GM21526 (cell line): ENCODE measurements at regions not wholly inside any gene's neighbourhood (a gene's known extent, or its start where the extent isn't known, plus 50 kb on each side); places are given as distances from the start of the nearest gene placed in this dataset.

ENCODE experiments used
- ATAC-seq: cut with Tn5 transposase; IDR thresholded peaks from one replicate; pipeline ENCODE4 v1.9.1; 2021; ENCODE audit warnings: moderate library complexity; ENCODE audit not compliant: unreplicated experiment, low FRiP score

DNA sequence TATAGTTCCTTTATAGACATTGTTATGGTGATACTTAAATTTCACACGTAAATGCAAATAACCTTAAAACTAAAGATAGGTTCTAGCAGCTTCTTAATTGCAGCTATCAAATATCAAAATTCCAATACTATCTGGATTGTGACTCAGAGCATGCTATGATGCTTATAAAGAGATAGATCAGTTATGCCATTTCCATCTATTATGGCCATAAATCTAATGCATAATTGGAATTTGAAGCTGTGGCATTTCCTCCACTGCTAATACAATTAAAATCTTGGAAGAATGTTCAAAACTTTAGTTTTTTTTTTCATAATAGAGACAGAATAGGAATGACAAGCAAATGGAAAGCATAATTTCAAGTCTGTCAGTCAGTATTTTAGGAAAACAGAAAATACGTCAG lies 220.8 kb upstream of the GALNT5 start:
- no peak for ATAC-seq

DNA sequence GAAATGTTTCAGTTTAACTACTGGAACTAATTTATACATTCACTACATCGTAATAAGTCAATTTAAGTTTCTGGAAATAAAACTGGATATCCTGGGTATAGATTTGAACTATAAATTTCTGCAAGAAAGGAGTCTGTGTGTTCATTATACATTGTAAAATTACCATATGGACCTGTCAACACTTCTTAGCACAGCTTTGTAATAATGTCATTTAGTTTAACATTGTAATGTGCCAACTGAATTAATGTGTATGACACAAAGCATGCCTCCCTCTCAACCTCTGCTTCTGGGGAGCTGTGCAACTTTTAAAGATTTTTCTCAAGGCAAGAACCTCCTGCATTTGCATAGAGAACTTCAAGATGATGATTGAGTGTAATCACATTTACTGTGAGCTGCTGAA lies 213.7 kb upstream of the GALNT5 start:
- no peak for ATAC-seq

DNA sequence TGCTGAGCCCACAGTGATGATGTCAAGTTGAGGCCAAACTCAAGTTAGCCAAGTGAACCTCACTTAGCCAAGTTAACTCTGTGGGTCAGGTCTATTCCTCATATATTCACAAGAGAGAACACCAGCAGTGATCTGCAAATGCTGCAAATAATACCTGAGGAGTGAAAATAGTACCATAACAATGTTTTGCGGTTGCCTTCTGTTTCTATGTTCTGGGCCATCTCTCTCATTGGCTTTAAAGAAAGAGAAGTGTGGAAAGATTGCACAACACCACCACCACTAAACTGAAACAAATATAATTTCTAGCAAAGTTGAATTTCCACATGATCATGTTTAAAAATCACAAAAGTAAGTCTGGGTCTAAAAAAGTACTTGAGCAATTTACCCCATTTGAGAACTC lies 211.1 kb upstream of the GALNT5 start:
- no peak for ATAC-seq

DNA sequence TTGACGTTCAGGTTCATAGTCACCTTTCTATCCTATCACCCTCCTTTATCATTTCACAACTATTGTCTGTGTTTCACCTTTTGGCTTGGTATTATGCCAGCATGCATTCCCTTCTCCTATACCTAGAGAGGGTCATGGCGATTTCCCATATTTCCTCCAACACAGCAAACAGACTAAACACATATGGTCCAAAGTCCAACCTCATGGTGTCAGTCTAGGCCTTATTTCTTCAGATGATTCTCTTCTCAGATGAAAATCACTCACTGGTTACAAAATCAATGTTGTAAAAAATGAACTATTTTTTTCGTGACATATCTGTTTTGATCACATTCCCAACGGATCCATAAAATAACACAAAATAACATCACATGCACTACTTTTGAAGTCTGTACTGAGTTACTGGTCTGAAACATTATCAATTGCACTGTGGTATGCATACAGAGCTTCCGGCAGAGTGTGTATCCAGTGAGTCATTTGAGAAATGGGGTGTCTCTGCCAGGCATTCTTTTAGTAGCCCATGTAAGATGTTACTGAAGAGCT lies 204.8 kb upstream of the GALNT5 start:
- ATAC-seq: no peak

DNA sequence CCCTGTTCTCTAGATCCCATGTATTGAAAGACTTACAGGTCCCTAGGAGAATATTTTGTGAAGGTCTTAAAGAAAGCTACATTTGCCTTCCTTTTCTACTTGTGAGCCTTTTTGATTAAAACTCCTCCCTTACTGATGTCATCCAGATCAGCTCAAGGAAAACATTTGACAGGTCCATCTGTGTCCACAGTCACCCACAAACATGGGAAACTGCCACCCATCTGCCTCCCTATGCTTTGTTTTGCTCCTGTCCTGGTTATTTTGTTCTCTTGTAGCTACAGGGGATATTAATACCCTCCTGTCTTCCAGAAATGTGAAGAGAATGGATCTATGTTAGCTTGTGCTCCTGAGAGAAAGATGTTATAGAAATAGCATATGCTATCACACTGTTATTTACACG lies 203.6 kb upstream of the GALNT5 start:
- ATAC-seq: no peak

DNA sequence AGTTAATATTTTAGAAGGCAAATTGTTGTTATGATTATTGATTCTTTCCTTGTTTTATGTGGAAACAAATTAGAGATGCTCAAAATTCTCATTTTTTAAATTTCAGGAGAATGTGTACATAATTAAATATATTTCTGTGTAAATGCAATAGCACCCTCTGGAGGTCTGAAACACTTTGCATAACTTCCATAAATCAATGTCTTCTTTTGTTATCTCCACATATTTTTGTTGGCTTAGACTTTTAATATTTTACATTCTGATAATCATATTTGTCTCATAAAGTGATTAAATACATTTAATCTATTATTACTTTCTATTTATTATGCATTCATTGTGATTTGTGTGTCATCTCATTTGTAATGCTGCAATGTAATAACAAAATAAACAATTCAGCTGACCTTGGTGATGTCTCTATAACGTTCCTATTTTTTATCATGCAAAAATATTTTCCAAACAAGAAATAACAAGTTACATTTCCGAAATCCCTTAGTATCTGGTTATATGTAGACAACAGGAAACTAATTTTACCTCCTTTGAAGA lies 201.8 kb upstream of the GALNT5 start:
- no peak for ATAC-seq

DNA sequence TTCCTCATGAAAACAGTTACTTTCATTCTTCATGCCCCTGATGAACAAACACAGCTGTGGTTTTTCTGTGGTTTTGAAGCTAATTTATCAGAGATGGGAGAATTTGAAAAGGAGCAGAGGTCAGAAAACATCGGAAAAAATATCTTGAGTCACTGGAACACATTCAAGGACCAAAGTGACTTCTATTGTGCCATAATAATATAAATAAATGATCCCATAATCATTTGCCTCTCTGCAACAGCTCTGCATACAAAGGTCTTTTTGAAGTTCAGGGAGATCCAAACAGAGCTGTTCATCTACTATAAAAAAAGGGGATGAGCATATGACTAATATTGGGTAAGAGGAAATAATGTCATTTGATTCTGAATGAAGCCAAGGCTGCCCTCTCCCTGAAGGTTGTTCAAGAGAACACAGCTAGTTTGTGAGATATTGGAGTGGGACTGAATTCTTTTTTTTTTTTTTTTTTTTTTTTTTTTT lies 201.3 kb upstream of the GALNT5 start:
- ATAC-seq: no peak

DNA sequence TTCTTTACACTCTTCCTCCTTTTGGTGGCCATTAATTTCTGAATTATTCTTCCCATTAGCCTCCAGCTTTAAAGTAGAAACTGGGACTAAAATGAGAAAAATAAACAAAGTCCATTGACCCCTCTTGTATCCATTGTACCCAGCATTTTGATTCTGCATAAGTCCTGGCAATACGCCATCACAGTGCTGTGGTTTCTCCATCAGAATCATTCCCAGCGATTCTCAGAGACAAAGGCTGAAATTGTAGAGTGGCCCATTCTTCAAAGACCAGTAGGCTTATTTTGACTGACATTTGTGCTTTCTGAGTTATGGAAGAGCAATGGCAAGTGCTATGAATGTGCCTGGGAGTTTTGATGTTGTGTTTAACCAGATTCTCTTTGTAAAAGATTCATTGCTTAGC lies 199.3 kb upstream of the GALNT5 start:
- ATAC-seq: no peak

DNA sequence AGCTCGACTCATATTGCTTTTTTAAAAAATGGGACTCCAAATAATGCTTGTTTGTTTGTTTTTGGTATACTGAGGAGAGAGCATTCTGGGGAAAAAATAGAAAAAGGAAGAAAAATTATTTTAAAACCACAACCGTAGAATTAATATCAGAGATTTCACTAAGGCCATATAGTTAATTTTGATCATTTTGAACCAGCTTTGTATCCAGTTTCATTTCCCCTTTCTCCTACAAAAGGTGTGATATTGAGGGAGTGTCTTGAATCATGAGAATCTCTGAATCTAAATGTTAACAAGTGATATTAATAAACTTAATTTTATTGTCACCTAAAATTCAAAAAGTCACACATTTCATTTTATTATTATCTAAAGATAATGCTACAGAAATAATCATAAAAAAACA lies 198.5 kb upstream of the GALNT5 start:
- no peak for ATAC-seq

DNA sequence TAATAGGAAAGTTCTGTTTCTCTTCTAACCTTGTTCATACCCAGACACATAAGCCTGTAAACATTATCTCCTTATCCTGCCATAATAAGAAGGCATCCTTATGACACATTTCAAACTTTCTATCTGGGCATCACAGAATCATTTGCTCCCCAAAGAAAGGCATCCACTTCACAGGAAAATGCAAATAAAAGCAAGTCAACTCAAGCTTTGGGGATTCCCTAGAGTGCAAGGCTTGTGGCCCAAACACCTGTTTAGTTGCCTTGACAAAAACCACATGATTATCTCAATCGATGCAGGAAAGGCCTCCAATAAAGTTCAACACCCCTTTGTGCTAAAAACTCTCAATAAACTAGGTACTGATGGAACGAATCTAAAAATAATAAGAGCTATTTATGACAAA lies 195.7 kb upstream of the GALNT5 start:
- ATAC-seq: peak; percentile 80

DNA sequence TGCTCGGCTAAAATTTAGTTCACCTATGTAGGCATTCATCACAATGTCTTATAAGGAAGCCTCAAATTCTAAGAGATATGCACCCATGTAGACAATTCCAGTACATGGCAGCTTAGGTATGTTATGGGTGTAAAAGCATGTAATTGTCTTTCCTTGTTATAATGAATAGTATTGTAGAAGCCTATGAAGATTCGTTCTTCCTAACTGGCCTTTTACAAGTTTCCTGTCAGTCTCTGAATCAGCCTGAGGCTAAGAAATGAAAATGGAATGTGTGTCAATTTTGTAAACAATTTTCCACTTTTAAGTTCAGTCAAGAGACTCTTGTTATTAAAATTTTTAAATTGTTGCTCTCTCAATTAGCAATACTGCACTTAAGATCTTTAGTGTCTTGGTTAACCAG lies 189.9 kb upstream of the GALNT5 start:
- no peak for ATAC-seq

DNA sequence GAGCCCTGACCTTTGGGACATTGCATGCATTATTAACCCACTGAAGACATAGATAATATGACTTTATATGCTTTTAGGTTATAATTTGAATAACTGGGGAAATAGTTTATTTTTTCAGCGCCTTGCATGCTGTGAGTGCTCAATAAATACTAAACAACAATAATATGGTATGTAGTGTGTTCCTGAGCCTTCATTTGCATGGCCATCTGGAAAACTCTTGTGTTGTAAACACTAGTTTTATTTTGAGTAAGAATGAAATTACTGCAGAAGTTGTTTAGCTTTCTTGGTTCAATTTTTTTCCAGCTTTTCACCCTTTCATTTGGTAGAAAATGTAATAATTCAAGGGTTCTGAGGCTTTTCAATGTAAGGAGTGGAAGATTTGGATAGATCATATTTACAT lies 189.3 kb upstream of the GALNT5 start:
- no peak for ATAC-seq

DNA sequence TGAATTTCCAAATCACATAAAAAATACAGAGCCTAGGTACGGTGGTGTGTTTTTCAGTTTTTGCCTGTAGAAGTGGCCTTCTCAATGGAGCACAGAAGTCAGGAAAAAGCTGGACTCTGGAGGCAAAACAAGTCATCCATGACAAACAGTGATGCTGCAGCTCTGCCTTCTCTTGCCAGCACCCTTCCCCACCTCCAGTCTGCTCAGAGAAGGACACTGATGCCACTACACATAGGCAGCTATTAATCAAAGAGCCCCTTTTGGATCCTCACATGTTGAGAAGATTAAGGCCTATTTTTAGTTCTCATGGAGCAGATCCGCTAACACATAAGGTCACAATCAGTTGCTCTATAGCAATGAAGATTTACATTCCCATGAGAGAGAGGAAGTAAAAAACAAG lies 181.6 kb upstream of the GALNT5 start:
- no peak for ATAC-seq

DNA sequence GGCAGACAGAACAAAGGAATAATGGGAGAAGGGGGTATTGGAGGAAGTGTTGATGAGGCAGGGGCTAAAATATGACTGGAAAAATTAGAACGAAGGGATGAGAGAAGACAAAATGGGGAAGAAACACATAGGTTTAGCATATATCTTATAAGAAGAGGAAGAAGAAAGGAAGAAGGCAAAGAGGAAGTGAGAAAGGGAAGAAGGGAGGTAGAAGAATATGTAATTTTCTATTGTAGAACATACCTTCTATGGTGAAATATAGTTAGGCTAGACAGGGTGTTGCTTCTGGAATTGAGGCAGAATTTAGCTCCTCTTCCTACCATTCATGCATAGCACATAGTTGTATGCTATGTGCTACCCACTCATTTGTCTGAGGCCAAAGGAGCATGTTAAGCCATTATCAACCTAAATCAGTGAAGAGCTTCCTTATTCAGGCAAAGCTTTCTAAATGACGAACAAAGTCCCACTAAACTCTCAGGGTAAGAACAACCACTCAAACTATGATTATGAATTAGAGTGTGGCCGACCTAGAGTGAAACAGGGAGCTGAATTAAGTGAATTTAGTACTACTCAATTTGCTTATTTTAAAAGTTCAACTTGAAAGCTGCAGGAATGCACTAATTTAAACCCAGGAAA lies 180.9 kb upstream of the GALNT5 start:
- ATAC-seq: peak; percentile 59

DNA sequence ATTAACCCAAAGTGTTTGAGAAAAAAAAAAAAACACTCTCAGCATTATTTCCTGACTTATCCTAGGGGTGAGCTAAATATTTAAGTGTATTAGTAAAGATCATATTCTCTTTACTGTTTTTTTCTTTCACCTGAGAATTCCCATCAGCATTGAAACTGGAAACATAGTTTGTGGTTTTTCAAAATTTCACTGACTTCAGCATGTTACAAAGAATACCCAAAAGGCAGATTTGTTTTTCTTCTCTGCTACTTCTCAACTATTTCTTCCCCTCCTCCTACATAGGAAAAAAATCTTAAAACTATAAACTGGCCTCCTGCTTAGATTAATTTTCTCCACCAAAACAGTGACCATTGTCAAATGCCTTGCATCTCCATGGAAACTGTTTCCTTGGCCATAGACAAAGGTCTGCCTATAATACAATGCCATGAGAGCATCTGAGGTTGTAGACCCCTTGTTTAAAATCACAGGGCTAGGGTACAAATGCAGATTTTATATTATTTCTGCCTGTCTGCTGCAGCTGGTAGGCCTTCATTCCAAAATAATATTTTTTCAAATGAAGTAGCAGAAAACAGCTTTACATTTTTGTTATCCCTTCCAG lies 179.7 kb upstream of the GALNT5 start:
- no peak for ATAC-seq

DNA sequence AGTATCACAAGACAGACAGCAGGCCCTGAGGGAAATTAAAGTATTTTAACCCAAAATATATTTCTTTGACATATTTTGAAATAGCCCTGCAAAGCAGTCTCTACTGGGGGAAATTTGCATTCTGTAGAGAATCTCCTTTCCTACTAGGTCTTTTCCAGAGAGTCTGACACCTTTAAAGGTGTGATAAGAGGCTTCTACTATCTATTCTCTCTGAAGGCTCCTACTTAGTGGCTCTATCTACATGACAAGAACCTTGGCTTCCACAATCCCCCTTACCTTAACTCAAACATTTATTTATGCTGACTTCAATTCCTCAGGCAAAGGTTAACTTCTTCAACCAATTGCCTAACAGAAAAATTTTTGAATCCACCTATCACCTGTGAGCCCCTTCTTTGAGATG lies 174.6 kb upstream of the GALNT5 start:
- ATAC-seq: no peak

DNA sequence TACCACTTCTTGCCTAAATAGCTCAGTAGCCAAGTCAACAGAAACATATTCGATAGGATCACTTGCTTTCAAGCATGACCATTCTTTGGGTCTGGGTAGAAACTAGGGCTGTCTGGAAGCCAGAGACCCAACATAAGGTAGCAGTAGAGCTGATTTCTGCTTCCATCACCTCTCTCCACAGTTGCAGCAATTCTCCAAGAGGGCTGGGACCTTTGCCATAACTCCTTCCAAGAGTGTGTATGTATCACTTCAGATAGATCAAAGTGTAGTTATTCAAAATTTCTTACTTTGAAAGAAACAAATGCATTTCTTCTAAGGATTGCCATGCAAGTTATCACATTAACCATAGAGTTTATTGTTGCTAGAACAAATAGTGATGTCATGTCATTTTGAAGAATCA lies 172.0 kb upstream of the GALNT5 start:
- no peak for ATAC-seq

DNA sequence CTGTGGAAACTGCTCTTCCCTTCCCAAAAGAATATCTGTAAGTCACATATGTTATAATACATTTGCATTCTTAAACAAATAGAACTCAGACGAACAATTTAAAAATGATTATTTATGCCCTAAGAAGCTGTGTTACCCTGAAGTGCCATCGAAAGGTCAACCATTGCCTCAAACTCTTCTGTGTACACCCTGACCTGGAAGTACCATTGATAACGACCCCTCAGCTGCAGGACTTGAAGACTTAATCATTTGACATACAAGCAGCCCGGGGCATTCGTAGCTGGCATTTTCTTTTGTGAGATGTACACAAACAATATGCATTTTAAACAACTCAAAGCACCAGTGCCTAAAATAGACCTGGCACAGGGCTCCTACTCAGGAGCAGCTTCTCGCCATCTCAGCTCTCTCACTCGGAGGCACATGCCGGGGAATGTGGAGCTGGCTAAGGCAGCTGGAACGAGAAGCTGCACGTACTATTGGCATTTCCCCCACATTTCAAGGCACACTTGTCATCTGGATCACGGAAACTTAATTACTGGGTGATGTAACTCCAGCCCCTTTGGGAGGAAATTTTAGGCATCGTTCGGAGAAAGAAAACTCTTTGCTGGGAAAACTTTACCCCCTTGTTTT lies 170.0 kb upstream of the GALNT5 start:
- ATAC-seq: no peak

DNA sequence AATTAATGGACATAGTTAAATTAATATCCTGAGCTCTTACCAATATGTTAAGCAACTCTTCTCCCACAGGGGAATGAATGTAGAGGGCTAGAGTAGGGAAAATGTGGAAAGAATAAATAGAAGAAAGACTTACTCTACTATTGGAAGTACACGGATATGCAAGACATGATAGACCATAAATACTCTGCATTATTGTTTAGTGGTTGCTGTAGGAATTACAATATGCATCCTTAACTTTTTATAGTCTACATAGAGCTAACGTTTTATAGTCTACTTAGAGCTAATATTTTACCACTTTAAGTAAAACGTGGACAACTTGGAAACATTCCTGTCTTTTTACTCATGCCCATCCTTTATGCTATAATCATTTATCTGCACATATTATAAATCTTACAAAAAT lies 163.8 kb upstream of the GALNT5 start:
- ATAC-seq: no peak

DNA sequence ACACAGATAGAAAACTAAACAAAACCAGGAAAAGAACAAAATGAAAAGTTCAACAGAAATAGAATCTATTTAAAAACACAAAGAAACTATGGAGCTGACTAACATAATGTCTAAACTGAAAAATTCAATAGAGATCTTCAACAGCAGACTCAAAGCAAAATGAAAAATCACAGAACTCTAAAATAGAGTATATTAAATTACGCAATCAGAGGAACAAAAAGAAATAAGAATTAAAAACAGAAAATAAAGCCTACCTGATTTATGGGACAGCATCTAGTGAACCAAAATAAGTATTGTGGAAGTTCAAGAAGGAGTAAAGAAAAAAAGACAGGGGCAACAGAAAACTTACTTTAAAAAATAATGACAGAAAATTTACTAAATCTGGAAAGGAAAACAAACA lies 152.1 kb upstream of the GALNT5 start:
- ATAC-seq: no peak

DNA sequence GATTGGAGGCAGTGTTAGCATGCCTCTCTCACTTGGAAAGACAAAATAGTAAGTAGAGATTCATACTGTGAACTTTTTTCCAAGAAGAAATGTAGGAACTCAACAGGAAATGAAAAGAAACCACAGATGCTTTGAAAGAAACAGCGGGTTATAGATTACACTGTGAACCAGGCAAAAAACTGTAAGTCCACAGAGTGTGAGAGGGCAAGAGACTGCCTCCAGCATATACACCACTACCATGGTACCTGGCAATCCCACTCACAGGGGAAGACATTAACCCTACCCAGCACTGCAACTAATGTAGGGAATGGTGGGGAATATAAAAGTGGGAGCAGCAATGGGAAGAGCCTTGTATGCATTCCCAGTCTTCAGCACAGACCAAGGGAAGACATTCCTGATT lies 150.6 kb upstream of the GALNT5 start:
- ATAC-seq: no peak

DNA sequence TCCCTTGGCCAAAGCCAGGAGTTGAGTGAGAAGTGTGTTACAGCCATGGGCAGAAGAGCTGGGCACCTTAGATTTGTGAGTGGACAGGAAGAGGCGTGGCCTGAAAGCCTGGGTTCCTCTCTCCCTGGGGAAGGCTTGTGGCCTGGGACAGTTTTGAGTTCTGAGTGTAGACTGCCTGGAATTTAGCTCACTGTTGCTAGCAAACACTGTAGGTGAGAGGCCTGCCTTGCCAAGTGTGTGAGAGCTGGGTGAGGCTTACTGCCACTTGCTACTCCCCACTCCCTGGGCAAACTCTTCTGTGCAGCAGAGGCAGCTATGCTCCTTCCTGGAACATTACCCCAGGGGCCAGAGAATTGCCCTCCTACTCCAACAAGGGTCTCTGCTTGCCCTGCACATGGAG lies 150.0 kb upstream of the GALNT5 start:
- ATAC-seq: no peak
